ENCODE measurements at regions not wholly inside any gene's neighbourhood (a gene's known extent, or its start where the extent isn't known, plus 50 kb on each side); places are given as distances from the start of the nearest gene placed in this dataset.
"Not testable (repeated sequence)": the region's sequence is repeated elsewhere in the genome, so short reads cannot be mapped to it uniquely, and the experiment has no call there.

GRCh38 chr2:21740484-21740883 lies 616.7 kb downstream of the TDRD15 start:
- DNase-seq = no peak

- no peak for DNase-seq
These were observed 622.7 kb downstream of the TDRD15 start for GRCh38 chr2:21746499-21746898.

- DNase-seq = no peak
These were observed 624.7 kb downstream of the TDRD15 start for GRCh38 chr2:21748501-21748900.

GRCh38 chr2:21754164-21754788 lies 630.5 kb downstream of the TDRD15 start:
- no peak for DNase-seq

GRCh38 chr2:21757805-21758430 lies 634.1 kb downstream of the TDRD15 start:
- no peak for DNase-seq

DNA sequence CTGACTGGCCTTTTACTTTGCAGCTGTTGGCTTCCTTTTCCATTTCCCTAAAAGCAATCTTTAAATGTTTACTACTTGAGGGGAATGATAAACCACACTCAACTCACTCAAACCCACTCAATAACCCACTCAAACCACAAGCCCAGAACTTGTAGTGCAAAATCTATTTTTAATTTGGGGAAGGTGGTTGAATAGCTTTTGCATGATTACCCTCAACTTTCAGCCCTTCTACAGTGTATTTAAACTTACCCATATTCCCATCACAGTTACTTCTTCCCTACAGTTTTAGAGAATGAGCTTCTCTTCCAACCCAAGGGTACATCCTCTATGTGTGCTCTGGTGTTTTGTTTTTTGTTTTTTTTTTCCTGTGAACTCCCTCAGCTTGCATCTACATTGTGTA lies 636.1 kb downstream of the TDRD15 start:
- no peak for DNase-seq

DNA sequence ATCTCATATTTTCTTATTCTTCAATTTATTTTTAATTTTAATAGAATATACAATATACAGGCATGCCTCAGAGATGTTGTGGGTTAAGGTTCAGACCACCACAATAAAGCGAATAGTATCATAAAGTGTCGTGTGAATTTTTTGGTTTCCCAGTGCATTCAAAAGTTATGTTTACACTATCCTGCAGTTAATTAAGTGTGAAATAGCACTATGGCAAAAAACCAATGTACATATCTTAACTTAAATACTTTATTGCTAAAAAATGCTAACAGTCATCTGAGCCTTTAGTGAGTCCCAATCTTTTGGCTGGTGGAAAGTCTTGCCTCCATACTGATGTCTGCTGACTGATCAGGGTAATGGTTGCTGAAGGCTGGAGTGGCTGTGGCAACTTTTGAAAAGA lies 637.6 kb downstream of the TDRD15 start:
- no peak for DNase-seq

GRCh38 chr2:21763501-21763900 lies 639.7 kb downstream of the TDRD15 start:
- no peak for DNase-seq

DNA sequence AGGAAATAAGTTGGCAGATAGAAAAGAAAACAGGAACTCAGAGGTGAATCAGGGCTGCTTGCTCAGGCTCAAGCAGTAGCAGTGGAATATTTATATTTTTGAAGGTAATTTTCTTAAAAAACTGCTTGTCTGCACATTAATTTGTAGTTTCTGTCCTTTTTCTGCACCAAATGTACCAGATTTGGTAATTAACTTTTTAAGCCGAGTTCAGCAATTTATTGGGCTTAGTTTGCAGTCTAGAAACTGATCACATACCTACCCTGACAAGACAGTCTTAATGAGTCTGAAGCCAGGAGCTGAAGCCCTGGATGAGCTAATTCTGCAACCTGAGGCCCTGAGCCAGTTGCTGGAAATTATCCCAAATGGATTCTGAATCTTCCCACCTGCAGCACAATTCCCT lies 647.0 kb downstream of the TDRD15 start:
- no peak for DNase-seq

DNA sequence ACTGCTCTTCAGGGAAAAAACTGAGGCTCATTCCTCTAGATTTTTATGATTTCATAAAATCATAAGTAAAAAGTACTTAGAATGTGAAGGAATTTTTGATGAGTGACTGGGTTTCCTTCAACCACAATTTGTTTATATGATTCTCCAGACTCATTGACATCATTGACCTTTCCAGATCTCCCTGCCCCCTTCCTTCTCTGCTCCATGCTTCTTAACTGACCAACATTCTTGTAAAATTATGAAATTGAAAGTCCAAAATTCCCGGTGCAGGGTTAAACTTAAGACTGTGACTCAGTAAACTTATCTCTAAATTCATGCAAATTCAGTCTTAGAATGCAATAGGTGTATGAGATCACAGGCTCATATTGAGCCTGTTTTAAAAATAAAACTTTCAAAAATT lies 648.9 kb downstream of the TDRD15 start:
- no peak for DNase-seq

- DNase-seq = no peak
These were observed 649.4 kb downstream of the TDRD15 start for GRCh38 chr2:21773168-21773567.

- DNase-seq = no peak
These were observed 651.1 kb downstream of the TDRD15 start for GRCh38 chr2:21774691-21775368.

DNA sequence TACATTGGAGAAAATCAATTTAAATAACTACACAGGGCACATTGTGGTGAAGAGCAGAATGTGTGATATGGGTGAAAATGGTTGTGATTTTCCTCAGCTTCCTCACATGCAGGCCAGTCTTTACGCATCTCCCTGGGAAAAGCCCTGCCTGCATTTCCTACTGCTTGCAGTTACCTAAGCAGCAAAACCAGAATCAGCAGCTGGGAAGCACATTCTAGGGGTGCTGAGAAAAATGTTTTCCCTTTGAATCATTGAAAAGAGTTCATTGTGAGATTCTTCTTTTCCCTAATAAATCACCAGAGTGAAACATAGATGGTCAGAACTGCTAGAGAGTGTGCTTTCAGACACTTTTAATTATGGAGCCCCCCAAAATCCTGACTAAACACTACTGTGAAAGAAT lies 656.0 kb downstream of the TDRD15 start:
- no peak for DNase-seq

DNA sequence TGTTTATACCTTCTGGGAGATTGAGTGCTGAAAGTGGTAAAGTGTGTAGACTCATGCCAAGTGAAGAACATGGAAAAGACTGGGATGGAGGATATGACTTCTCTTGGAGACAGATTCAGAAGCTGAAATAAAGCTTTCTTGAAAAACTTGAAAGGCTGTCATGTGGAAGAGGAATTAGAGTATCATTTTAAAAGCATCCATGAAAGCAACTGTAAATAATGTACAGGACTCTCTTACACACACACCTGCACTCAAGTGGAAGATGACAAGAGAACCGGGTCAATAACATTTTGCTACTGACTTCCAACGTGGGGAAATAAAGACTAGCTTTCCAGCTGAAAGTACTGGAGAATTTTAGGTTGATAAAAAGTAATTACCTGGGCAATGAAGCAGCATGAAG lies 658.2 kb downstream of the TDRD15 start:
- DNase-seq = no peak

GRCh38 chr2:21782866-21783265 lies 659.1 kb downstream of the TDRD15 start:
- no peak for DNase-seq

DNA sequence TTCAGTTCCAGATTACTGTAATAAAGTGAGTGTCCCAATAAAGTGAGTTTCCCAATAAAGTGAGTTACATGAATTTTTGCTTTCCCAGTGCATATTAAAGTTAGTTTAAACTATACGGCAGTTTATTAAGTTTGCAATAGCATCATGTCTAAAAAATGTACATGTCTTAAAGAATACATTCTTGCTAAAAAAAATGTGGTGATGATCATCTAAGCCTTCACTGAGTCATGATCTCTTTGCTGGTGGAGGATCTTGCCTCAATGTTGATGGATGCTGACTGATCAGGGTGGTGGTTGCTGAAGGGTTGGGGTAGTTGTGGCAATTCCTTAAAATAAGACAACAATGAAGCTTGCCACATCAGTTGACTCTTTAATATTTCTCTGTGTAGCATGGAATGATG lies 664.2 kb downstream of the TDRD15 start:
- DNase-seq = no peak

GRCh38 chr2:21790311-21790710 lies 666.5 kb downstream of the TDRD15 start:
- not testable (repeated sequence) for DNase-seq

DNA sequence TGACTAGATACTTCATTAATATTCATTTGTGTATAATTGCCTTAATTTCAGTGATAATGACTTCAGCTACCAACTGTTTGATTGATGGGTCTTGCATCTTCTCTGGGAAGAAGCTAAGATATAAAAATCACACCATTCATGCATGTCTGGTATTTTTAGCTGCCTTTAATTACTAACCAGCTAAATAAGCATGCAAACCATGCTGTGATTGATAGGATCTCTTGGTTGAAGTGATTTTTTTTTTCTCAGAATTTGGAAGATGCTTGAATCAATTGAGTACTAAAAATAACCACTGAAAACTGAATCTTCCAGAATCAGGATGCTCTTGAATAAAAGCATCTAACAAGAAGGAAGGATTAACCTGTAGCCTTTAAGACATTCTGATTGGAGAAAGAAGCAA lies 668.8 kb downstream of the TDRD15 start:
- no peak for DNase-seq

- no peak for DNase-seq
These were observed 669.7 kb downstream of the TDRD15 start for GRCh38 chr2:21793461-21793860.

- no peak for DNase-seq
These were observed 670.8 kb downstream of the TDRD15 start for GRCh38 chr2:21794611-21795010.

DNA sequence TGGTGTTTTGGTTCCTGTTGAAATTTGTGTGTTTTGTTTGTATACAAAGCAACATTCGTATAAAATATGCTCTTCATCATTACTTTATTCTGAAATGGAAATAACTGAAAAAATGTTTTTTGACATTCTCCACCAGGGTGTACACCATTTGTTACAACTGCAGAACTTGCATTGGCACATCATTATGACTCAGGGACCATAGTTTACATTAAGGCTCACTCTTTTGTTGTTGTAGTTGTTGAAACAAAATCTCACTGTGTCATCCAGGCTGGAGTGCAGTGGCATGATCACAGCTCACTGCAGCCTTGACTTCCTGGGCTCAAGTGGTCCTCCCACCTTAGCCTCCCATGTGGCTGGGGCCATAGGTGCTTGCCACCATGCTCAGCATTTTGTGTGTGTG lies 676.6 kb downstream of the TDRD15 start:
- no peak for DNase-seq

DNA sequence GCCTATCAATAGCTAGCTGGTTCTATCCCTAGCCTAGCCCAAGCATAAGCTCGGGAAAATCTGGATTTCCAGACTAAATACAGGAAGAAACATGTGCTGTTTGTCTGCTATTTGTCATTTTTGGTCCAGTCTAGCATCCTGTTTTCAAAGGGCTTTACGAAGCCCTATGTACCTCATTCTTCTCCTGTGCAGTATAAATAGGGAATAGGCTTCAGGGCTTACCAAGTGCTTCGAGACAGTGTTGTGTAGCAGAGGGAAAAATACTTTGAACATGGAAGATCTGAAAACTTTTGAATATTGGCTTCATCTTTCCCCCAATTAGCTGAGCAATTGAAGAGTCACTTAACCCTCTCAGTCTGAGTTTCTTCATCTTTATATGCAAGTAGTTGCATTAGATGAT lies 679.8 kb downstream of the TDRD15 start:
- DNase-seq = no peak

DNA sequence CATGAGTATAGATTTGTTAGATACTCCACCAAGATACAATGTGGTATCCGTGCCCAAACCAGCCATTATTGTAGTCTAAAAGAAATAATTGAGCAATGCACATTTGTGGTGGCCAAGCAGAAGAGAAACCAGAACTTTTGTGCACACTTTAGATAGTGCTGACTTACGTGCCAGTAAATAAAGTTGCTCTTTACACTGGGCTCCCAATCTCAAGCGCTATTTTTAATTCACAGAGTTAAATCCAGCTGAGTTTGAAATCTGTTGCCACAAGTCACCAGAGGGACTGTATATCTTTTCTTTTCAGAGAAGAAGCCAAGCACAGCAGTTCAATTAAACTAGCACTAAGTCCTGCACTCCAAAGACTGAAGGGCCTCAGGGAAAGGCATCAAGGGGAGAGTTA lies 680.4 kb downstream of the TDRD15 start:
- no peak for DNase-seq

- DNase-seq = no peak
These were observed 687.8 kb downstream of the TDRD15 start for GRCh38 chr2:21811541-21811940.

DNA sequence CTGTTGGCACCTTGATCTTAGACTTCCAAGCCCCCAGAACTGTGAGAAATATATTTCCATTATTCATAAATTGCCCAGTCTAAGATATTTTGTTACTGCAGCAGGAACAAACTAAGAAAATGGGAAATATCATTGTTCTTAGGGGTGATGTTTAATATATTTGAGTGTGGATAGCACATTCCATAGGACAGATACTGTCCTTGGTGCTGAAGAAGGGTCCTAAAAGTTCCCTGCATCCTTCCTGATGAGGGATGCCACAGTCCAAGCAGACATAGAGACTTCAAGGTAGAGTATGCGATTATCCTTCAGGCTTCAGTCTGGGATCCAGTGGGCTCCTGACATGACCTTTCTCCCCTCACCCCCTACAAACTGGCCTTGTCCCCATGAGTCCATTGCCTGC lies 689.0 kb downstream of the TDRD15 start:
- DNase-seq = no peak
